Osteoblast (primary cell): ENCODE measurements at regions not wholly inside any gene's neighbourhood (a gene's known extent, or its start where the extent isn't known, plus 50 kb on each side); places are given as distances from the start of the nearest gene placed in this dataset.

Experiments used
- DNase-seq: peaks from one replicate; pipeline ENCODE4 v3.0.0; 2011; ENCODE audit warnings: low spot score, mixed read lengths; ENCODE audit not compliant: insufficient read length; ENCODE audit errors: missing footprints
- H2AFZ ChIP-seq: 2 replicates; pipeline ENCODE4 v1.6.0; 2011; ENCODE audit warnings: mild to moderate bottlenecking, low read length
- H3K27ac ChIP-seq: 2 replicates; pipeline ENCODE4 v1.5.1; 2011; ENCODE audit warnings: mild to moderate bottlenecking, low read depth, low read length, moderate library complexity
- H3K27me3 ChIP-seq: 2 replicates; pipeline ENCODE4 v1.6.0; 2012; ENCODE audit warnings: mild to moderate bottlenecking, control low read depth, inconsistent platforms, low read length, moderate library complexity; ENCODE audit not compliant: insufficient read depth
- H3K36me3 ChIP-seq: 2 replicates; pipeline ENCODE4 v1.5.1; 2011; ENCODE audit warnings: mild to moderate bottlenecking, low read length, control low read depth, moderate library complexity; ENCODE audit not compliant: insufficient read depth
- H3K4me1 ChIP-seq: 2 replicates; pipeline ENCODE4 v1.5.1; 2011; ENCODE audit warnings: mild to moderate bottlenecking, low read length, control low read depth, moderate library complexity; ENCODE audit not compliant: insufficient read depth
- H3K4me2 ChIP-seq: 2 replicates; pipeline ENCODE4 v1.6.0; 2011; ENCODE audit warnings: mild to moderate bottlenecking, low read length; ENCODE audit not compliant: insufficient read depth
- H3K4me3 ChIP-seq: fragments of 200-600 bp; sonication (generic); 3 replicates; pipeline ENCODE4 v1.5.1; 2012; ENCODE audit warnings: mild to moderate bottlenecking, low read length, inconsistent platforms; ENCODE audit not compliant: insufficient read depth
- H3K79me2 ChIP-seq: 2 replicates; pipeline ENCODE4 v1.6.0; 2012; ENCODE audit warnings: mild to moderate bottlenecking, low read length, control low read depth, inconsistent platforms; ENCODE audit not compliant: insufficient read depth
- H3K9me3 ChIP-seq: 2 replicates; pipeline ENCODE4 v1.5.1; 2011; ENCODE audit warnings: low read depth, low read length, control low read depth
- H4K20me1 ChIP-seq: 2 replicates; pipeline ENCODE4 v1.6.0; 2012; ENCODE audit warnings: mild to moderate bottlenecking, low read length, control low read depth; ENCODE audit not compliant: insufficient read depth
- small RNA-seq: library from RNA; depleted of rRNA; stranded (forward); fragments of <200 nt; gene quantifications from one replicate; pipeline ENCODE3, GENCODE V24; 2012
- TF ChIP-seq, protein P1 (sequence below): IDR thresholded peaks from 2 replicates; pipeline ENCODE4 v1.5.1; 2011; ENCODE audit warnings: mild to moderate bottlenecking, low read depth, low read length, moderate library complexity; ENCODE audit errors: extremely low read depth

DNA sequence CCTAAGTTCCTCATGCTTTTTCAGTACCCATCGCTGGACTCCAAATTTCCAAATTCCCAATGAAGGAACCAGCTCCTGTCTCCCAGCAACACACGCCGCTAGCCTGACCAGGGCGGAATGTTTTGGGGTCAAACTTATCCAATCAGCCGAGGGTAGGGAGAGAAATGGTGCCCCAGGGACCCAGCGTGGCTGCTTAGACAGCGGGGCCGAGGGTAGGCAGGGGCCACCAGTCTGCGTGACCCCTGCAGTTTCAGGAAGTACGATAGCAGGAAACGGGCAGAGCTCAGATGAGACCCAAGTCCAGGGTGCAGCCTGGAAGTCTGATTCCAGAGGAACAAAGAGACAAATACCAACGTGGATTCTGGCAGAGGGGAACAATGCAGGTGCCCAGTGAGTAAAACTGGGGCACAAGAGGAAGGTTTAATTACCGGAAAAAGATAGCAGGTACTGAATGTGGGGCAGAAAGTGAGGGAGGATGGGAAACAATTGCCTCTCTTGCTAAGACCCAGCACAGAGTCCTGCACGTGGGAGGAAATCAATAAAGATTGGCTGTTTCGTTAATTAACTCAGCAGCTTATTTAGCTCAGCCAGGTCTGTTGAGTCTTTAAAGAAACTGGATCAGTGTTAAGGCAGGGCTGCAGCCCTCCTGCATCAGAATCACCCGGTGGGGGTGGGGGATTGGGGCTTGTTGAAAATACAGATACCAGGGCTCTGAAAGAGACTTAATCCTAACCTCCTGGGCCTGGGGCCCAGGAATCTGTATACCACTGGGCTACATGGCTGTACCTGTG, 50.4 kb upstream of the NFE2L3 start:
- Histone ChIP-seq H3K4me2 (peak overlapping the region; percentile 75), H3K27ac (no peak overlapping the region), H3K36me3 (no peaks in the 10 kb centered on the region), H3K79me2 (no peaks in the 10 kb centered on the region), H2AFZ (peak overlapping the region; percentile 87), H3K4me3 (peak overlapping the region; percentile 58), H4K20me1 (no peaks in the 10 kb centered on the region), H3K9me3 (no peaks in the 10 kb centered on the region), H3K4me1 (peaks cover 5% of the 10 kb centered on the region), H3K27me3 (no peaks in the 10 kb centered on the region)
- no peak for DNase-seq
- TF ChIP-seq, protein P1, sequence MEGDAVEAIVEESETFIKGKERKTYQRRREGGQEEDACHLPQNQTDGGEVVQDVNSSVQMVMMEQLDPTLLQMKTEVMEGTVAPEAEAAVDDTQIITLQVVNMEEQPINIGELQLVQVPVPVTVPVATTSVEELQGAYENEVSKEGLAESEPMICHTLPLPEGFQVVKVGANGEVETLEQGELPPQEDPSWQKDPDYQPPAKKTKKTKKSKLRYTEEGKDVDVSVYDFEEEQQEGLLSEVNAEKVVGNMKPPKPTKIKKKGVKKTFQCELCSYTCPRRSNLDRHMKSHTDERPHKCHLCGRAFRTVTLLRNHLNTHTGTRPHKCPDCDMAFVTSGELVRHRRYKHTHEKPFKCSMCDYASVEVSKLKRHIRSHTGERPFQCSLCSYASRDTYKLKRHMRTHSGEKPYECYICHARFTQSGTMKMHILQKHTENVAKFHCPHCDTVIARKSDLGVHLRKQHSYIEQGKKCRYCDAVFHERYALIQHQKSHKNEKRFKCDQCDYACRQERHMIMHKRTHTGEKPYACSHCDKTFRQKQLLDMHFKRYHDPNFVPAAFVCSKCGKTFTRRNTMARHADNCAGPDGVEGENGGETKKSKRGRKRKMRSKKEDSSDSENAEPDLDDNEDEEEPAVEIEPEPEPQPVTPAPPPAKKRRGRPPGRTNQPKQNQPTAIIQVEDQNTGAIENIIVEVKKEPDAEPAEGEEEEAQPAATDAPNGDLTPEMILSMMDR: no peak

DNA sequence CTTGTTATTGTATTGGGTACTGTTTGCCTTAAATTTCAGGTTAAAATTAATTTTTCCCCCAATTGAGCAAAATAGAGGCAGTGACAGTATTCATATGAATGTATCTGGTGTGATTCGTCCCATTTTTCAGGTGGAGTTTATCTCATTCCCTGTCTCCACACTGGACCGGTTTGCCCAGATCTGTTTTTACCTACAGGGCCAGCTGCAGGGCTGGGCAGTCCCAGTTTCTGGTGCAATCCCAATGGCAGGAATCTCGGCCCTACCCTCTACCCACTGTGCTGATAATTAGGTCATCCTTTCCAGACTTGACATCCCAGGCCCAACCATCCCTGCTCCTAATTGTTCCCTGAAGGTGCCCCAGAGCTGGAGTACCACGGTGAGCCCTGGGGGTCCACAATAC, 49.8 kb upstream of the NFE2L3 start:
- Histone ChIP-seq H3K9me3 (no peaks in the 10 kb centered on the region), H3K36me3 (no peaks in the 10 kb centered on the region), H3K4me2 (no peak overlapping the region), H3K4me1 (peaks cover 5% of the 10 kb centered on the region), H3K27ac (no peak overlapping the region), H4K20me1 (no peaks in the 10 kb centered on the region), H3K27me3 (no peaks in the 10 kb centered on the region), H3K4me3 (no peak overlapping the region), H2AFZ (no peak overlapping the region), H3K79me2 (no peaks in the 10 kb centered on the region)
- DNase-seq: no peak
- TF ChIP-seq, protein P1: no peak

Small RNA genes in the stretch of these regions (small RNA-seq; reads per million reads assigned to genes)
- gene MIR148A: 1,492 reads per million, percentile 99 among the genes with 10 or more reads in this experiment
